H1 (cell line): ENCODE measurements at regions not wholly inside any gene's neighbourhood (a gene's known extent, or its start where the extent isn't known, plus 50 kb on each side); places are given as distances from the start of the nearest gene placed in this dataset.

Experiments
- CTCF ChIA-PET: fragments of 300-600 bp; sonication (Branson Sonifier 250); formaldehyde crosslinking; loops from one replicate; lab custom pipeline; 2021; ENCODE audit not compliant: partially characterized antibody; lab: Charles Lee
- POLR2A ChIA-PET: fragments of 300-600 bp; sonication (Branson Sonifier 250); formaldehyde crosslinking; loops from one replicate; lab custom pipeline; 2021; ENCODE audit warnings: inconsistent platforms; ENCODE audit not compliant: partially characterized antibody; lab: Charles Lee
- DNase-seq, 2 experiments: peaks; one replicate each; pipeline versions ENCODE4 v3.0.0 to v3.0.0-alpha.2; 2010 to 2022; ENCODE audit warnings: low spot score in 2 of 2, low read depth in 1 of 2, mixed read lengths in 1 of 2
- FAIRE-seq: peaks from 2 replicates; lab custom pipeline; 2011; peaks lifted over from hg19 to GRCh38; lab: Jason Lieb, UNC
- H2AFZ ChIP-seq: 2 replicates; pipeline ENCODE4 v1.8.1; 2012; ENCODE audit warnings: low read length, inconsistent platforms
- H2AK5ac ChIP-seq: 2 replicates; pipeline ENCODE4 v1.6.1; 2013; ENCODE audit warnings: low read depth, low read length
- H2BK120ac ChIP-seq: replicated peaks from 2 replicates; pipeline ENCODE3; 2013; ENCODE audit warnings: low read depth, low read length, inconsistent platforms
- H2BK12ac ChIP-seq: 2 replicates; pipeline ENCODE4 v1.6.1; 2013; ENCODE audit warnings: low read depth, low read length
- H2BK15ac ChIP-seq: 2 replicates; pipeline ENCODE4 v1.6.1; 2013; ENCODE audit warnings: low read length
- H2BK20ac ChIP-seq: 2 replicates; pipeline ENCODE4 v1.6.1; 2013; ENCODE audit warnings: low read length
- H2BK5ac ChIP-seq: 2 replicates; pipeline ENCODE4 v1.6.1; 2013; ENCODE audit warnings: low read depth, low read length
- H3K14ac ChIP-seq: 2 replicates; pipeline ENCODE4 v1.6.1; 2013; ENCODE audit warnings: inconsistent platforms; ENCODE audit not compliant: insufficient read length
- H3K18ac ChIP-seq: 2 replicates; pipeline ENCODE4 v1.6.1; 2013; ENCODE audit warnings: low read length; ENCODE audit errors: extremely low read depth
- H3K23ac ChIP-seq: 2 replicates; pipeline ENCODE4 v1.6.1; 2013; ENCODE audit warnings: inconsistent platforms; ENCODE audit not compliant: insufficient read length
- H3K23me2 ChIP-seq: 2 replicates; pipeline ENCODE4 v1.6.1; 2013; ENCODE audit warnings: low read depth, low read length
- H3K27ac ChIP-seq: 2 replicates; pipeline ENCODE4 v1.6.1; 2011; ENCODE audit warnings: low read depth, low read length, inconsistent platforms
- H3K27me3 ChIP-seq, 4 experiments: replicated peaks in 1 of 4; 1 replicate in 1 of 4; 2 replicates in 3 of 4; pipeline versions ENCODE4 v1.6.1 to v1.8.1; 2011 to 2013; ENCODE audit warnings: low read length in 3 of 4, mild to moderate bottlenecking in 3 of 4, inconsistent platforms in 2 of 4, mixed read lengths in 2 of 4, moderate library complexity in 1 of 4; ENCODE audit not compliant: control insufficient read depth in 3 of 4, insufficient read depth in 3 of 4; ENCODE audit errors: extremely low read depth in 1 of 4
- H3K36me3 ChIP-seq, 4 experiments: 2 replicates each; pipeline versions ENCODE4 v1.6.1 to v1.8.1; 2011 to 2013; ENCODE audit warnings: mild to moderate bottlenecking in 4 of 4, low read length in 3 of 4, moderate library complexity in 2 of 4, control low read depth in 1 of 4, inconsistent platforms in 1 of 4; ENCODE audit not compliant: insufficient read depth in 4 of 4, control insufficient read depth in 2 of 4
- H3K4ac ChIP-seq: replicated peaks from 2 replicates; pipeline ENCODE3; 2013; ENCODE audit warnings: low read length, low read depth, mixed read lengths, inconsistent platforms; ENCODE audit not compliant: insufficient read length
- H3K4me1 ChIP-seq, 4 experiments: replicated peaks in 1 of 4; 1 replicate in 1 of 4; 2 replicates in 3 of 4; pipeline versions ENCODE4 v1.6.1 to v1.8.1; 2011 to 2013; ENCODE audit warnings: low read length in 3 of 4, inconsistent platforms in 2 of 4, mixed read lengths in 1 of 4; ENCODE audit not compliant: insufficient read depth in 4 of 4, control insufficient read depth in 3 of 4
- H3K4me2 ChIP-seq, 2 experiments: 2 replicates each; pipeline versions ENCODE4 v1.6.1 to v1.8.1; 2011 to 2013; ENCODE audit warnings: low read depth in 2 of 2, low read length in 2 of 2, control low read depth in 1 of 2, inconsistent platforms in 1 of 2, mild to moderate bottlenecking in 1 of 2; ENCODE audit not compliant: insufficient read depth in 1 of 2
- H3K4me3 ChIP-seq, 4 experiments: fragments of 200-600, 300-600 bp in 1 of 4; sonication (generic), shearing (Covaris generic), sonication (Bioruptor Twin) in 1 of 4; 2 replicates each; pipeline versions ENCODE4 v1.5.1 to v1.8.1; 2011 to 2016; ENCODE audit warnings: low read length in 4 of 4, low read depth in 3 of 4, control low read depth in 2 of 4, inconsistent platforms in 2 of 4, mild to moderate bottlenecking in 2 of 4, mixed read lengths in 1 of 4, moderate library complexity in 1 of 4; ENCODE audit not compliant: insufficient read depth in 2 of 4; ENCODE audit errors: extremely low read depth in 1 of 4
- H3K56ac ChIP-seq: replicated peaks from 2 replicates; pipeline ENCODE3; 2013; ENCODE audit warnings: low read depth, mild to moderate bottlenecking, mixed read lengths, low read length, inconsistent platforms; ENCODE audit not compliant: insufficient read length
- H3K79me1 ChIP-seq: 2 replicates; pipeline ENCODE4 v1.6.1; 2013; ENCODE audit warnings: low read depth, low read length, control low read depth
- H3K79me2 ChIP-seq, 2 experiments: 2 replicates each; pipeline versions ENCODE4 v1.6.1 to v1.8.1; 2012 to 2013; ENCODE audit warnings: low read length in 2 of 2, mild to moderate bottlenecking in 2 of 2, inconsistent platforms in 1 of 2; ENCODE audit not compliant: insufficient read depth in 2 of 2, control insufficient read depth in 1 of 2
- H3K9ac ChIP-seq, 4 experiments: replicated peaks in 1 of 4; 1 replicate in 1 of 4; 2 replicates in 3 of 4; pipeline versions ENCODE4 v1.6.1 to v1.8.1; 2011 to 2013; ENCODE audit warnings: low read depth in 3 of 4, low read length in 3 of 4, control low read depth in 2 of 4, mild to moderate bottlenecking in 2 of 4, moderate library complexity in 2 of 4, inconsistent platforms in 1 of 4; ENCODE audit errors: extremely low read depth in 1 of 4
- H3K9me3 ChIP-seq, 2 experiments: 2 replicates each; pipeline versions ENCODE4 v1.6.1 to v1.8.1; 2012 to 2013; ENCODE audit warnings: mild to moderate bottlenecking in 2 of 2, moderate library complexity in 2 of 2, control low read depth in 1 of 2, inconsistent platforms in 1 of 2, low read depth in 1 of 2, low read length in 1 of 2, mixed read lengths in 1 of 2; ENCODE audit not compliant: insufficient read depth in 2 of 2
- H4K20me1 ChIP-seq, 2 experiments: replicated peaks in 1 of 2; 2 replicates each; pipeline versions ENCODE3 to v1.8.1; 2011 to 2013; ENCODE audit warnings: inconsistent platforms in 2 of 2, low read length in 2 of 2, mild to moderate bottlenecking in 1 of 2; ENCODE audit not compliant: insufficient read depth in 2 of 2, control insufficient read depth in 1 of 2
- H4K5ac ChIP-seq: 2 replicates; pipeline ENCODE4 v1.6.1; 2013; ENCODE audit warnings: low read length, low read depth, mixed read lengths, inconsistent platforms; ENCODE audit not compliant: insufficient read length
- H4K8ac ChIP-seq: 2 replicates; pipeline ENCODE4 v1.8.0; 2013; ENCODE audit warnings: mild to moderate bottlenecking, moderate library complexity, low read length, inconsistent platforms; ENCODE audit not compliant: insufficient read depth; ENCODE audit errors: extremely low read depth
- H4K91ac ChIP-seq: replicated peaks from 2 replicates; pipeline ENCODE3; 2013; ENCODE audit warnings: low read length, mixed read lengths, inconsistent platforms; ENCODE audit not compliant: insufficient read length
- CHD1 ChIP-seq: IDR thresholded peaks from 2 replicates; pipeline ENCODE4 v1.6.1; 2012; ENCODE audit warnings: low read depth, low read length, improper control_type of control experiment
- TCF12 ChIP-seq: IDR thresholded peaks from 2 replicates; pipeline ENCODE4 v1.6.1; 2011; ENCODE audit warnings: low read depth, mild to moderate bottlenecking, low read length
- WGBS, 2 experiments: shearing (Covaris generic) in 1 of 2; methylation state at CpG; one replicate each; pipeline versions ENCODE4 v1.1.6 to v1.1.7; 2013 to 2015; ENCODE audit warnings: low lambda C conversion rate in 2 of 2, mixed read lengths in 2 of 2, inconsistent platforms in 1 of 2, low coverage in 1 of 2, missing lambda C conversion rate in 1 of 2; ENCODE audit not compliant: insufficient replicate concordance in 2 of 2, insufficient coverage in 1 of 2, insufficient read length in 1 of 2; ENCODE audit errors: extremely low coverage in 1 of 2, missing lambda C conversion rate in 1 of 2; 5-methylcytosine and 5-hydroxymethylcytosine counted together
- TF ChIP-seq, protein P1 (sequence below): IDR thresholded peaks from 2 replicates; pipeline ENCODE4 v1.6.1; 2012; ENCODE audit warnings: inconsistent platforms

DNA sequence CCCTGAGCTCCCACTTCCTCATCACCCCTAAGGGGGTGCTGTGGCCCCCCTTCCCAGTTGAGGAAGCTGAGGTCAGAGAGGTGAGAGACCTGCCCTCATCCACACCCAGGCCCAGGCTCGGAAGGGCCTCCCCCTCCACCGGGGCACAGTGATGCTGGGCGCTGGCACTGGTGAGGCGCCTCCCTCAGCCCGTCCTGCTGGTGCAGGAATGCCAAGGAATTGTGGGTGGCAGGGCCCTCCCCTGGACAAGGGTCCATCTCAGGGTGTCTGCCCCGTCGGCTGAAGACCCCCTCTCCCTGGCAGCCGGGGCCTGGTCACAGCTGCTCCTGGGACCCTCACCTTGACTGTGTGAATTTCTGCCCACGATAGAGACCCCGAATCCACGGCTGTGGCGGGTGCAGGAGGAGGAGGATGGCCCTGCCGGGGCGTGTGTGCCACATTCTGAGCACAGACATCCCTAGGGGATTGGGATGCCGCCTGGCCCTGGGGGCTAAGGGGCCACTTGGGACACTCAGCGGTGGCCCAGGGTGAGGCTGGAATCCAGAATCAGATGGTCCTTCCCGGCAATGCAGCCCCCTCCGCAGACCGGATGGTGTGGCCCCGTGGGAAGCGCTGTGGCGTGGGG, 70.2 kb upstream of the GATA5 start:
- TF ChIP-seq CHD1 (no peak), TCF12 (no peak)
- TF ChIP-seq, protein P1, sequence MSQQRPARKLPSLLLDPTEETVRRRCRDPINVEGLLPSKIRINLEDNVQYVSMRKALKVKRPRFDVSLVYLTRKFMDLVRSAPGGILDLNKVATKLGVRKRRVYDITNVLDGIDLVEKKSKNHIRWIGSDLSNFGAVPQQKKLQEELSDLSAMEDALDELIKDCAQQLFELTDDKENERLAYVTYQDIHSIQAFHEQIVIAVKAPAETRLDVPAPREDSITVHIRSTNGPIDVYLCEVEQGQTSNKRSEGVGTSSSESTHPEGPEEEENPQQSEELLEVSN, result no peak
- 92% methylated on average over 16 of the region's 22 CpGs; no CpG with 5 or more reads in 1 of the 2 experiments for WGBS, 2 experiments
- H2AK5ac ChIP-seq, result no peak overlapping the region
- no peaks in the 10 kb centered on the region; a peak in 2 of 4 replicates for H3K9me3 ChIP-seq
- no peaks in the 10 kb centered on the region for H3K79me2 ChIP-seq
- peaks cover 0 to 3% of the 10 kb centered on the region in 2 experiments for H4K20me1 ChIP-seq
- H3K4ac ChIP-seq, result no peak overlapping the region
- H3K4me3 ChIP-seq, result no peak overlapping the region
- H4K91ac ChIP-seq, result no peak overlapping the region
- peaks cover 0 to 6% (median under 1%) of the 10 kb centered on the region in 4 experiments; a peak in 5 of 7 replicates for H3K4me1 ChIP-seq
- H3K14ac ChIP-seq, result no peak overlapping the region
- no peak overlapping the region for H3K27ac ChIP-seq
- H3K4me2 ChIP-seq, result no peak overlapping the region
- CTCF ChIA-PET, result interaction anchor here (1.0 to 2.1 kb wide), 7 partner anchors 8 to 71 kb away, joined by 3 to 5 read pairs (median 4); no protein-coding TSS in a partner anchor
- no peak overlapping the region for H2AFZ ChIP-seq
- POLR2A ChIA-PET, result no interaction called here
- DNase-seq (no peak), FAIRE-seq (no peak)
- no peak overlapping the region for H3K9ac ChIP-seq
- H3K23ac ChIP-seq, result no peak overlapping the region
- no peak overlapping the region for H3K56ac ChIP-seq
- H2BK20ac ChIP-seq, result no peak overlapping the region
- no peak overlapping the region for H3K18ac ChIP-seq
- no peak overlapping the region for H2BK12ac ChIP-seq
- peaks cover 7 to 17% (median 11%) of the 10 kb centered on the region in 4 experiments; a peak in 6 of 7 replicates for H3K27me3 ChIP-seq
- no peak overlapping the region for H2BK5ac ChIP-seq
- peaks cover 6% of the 10 kb centered on the region; the same call in 1 of the 2 replicates for H3K23me2 ChIP-seq
- H2BK15ac ChIP-seq, result no peak overlapping the region
- no peaks in the 10 kb centered on the region for H3K79me1 ChIP-seq
- H4K5ac ChIP-seq, result no peak overlapping the region
- H4K8ac ChIP-seq, result no peak overlapping the region; the same call in 1 of the 2 replicates
- H3K36me3 ChIP-seq, result no peaks in the 10 kb centered on the region
- no peak overlapping the region for H2BK120ac ChIP-seq
